Right ventricle myocardium inferior (tissue), 1 donor: ENCODE measurements at regions not wholly inside any gene's neighbourhood (a gene's known extent, or its start where the extent isn't known, plus 50 kb on each side); places are given as distances from the start of the nearest gene placed in this dataset.
"Not testable (repeated sequence)": the region's sequence is repeated elsewhere in the genome, so short reads cannot be mapped to it uniquely, and the experiment has no call there.

Experiments used
- ATAC-seq: fragments of 200-7000 bp; cut with Tn5 transposase; one replicate; pipeline ENCODE4 v1.9.1; 2020; ENCODE audit warnings: mild to moderate bottlenecking, moderate library complexity
- DNase-seq: peaks from one replicate; pipeline ENCODE4 v3.0.0; 2021; ENCODE audit errors: missing footprints
- intact Hi-C: fragments of 100-400 bp; cut with DNase I; formaldehyde crosslinking; loops from one replicate; pipeline ENCODE4 v1.11.0; 2022
- donor health status: DM: no; HTN: yes; CAD: no; lungs with severe emphysema.

GRCh38 chr4:116590648-116591047 is 494.7 kb downstream of the TRAM1L1 start:
- intact Hi-C loops, result no loop called here
- no peak for ATAC-seq

DNA sequence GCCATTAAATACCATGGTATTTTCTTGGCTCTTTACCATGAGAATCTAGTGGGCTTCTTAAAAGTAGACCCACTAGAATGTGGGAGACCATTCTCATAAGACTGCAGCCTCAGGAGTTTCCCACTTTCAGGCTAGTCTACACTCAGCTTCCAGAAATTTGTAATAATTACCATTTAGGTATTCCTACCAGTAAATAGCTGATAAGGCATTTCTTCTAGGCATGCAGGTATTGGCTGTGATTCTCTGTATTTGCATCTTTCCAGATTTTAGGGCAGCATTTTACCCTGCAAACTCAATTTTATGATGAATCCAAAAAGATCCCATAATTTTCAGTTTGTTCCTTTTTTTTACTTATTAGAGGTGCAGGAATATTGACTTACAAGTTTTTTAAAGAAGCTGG is 496.6 kb downstream of the TRAM1L1 start:
- intact Hi-C loops, result no loop called here
- DNase-seq (no peak), ATAC-seq (no peak)

More at GRCh38 chr4:116590648-116591047, 494.7 kb downstream of the TRAM1L1 start:
- DNase-seq, result no peak

DNA sequence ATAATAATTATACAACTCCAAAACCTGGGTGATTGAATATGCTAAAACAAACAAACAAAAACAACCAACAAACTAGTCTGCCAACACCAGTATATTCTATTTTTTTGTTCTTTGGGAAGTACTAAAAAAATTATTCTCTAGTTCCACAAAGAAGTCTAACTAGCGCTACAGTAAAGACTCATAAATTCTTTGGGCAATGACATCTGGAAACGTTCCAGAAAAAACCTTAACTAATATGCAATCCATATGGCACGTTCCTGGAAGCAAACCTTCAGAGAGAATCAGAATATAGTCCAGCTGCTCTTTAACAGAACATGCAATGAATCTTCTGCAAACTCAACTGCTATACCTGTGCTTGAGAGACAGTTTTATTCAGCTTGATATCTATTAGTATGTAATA is 500.1 kb downstream of the TRAM1L1 start:
- ATAC-seq (no peak), DNase-seq (no peak)
- intact Hi-C loops, result no loop called here

- intact Hi-C loops, result no loop called here
- DNase-seq (no peak), ATAC-seq (no peak)
Observed at GRCh38 chr4:116577321-116577720, 508.1 kb downstream of the TRAM1L1 start.

DNA sequence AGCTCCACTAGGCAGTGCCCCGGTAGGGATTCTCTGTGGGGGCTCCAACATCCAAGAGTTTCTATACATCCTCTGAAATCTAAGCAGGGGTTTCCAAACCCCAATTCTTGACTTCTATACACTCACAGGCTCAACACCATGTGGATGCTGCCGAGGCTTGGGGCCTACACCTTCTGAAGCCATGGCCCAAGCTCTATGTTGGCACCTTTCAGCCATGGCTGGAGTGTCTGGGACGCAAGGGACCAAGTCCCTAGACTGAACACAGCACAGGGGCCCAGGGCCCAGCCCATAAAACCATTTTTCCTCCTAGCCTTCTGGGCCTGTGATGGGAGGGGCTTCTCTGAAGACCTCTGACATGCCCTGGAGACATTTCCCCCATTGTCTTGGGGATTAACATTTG is 511.8 kb downstream of the TRAM1L1 start:
- intact Hi-C loops, result no loop called here
- no peak for ATAC-seq
- DNase-seq, result no peak

- intact Hi-C loops, result no loop called here
- ATAC-seq (no peak), DNase-seq (no peak)
Observed at GRCh38 chr4:116561768-116562167, 523.6 kb downstream of the TRAM1L1 start.

GRCh38 chr4:116551806-116552205 is 533.6 kb downstream of the TRAM1L1 start:
- ATAC-seq (no peak), DNase-seq (no peak)
- intact Hi-C loops, result no loop called here

- DNase-seq (no peak), ATAC-seq (no peak)
- intact Hi-C loops, result no loop called here
Observed at GRCh38 chr4:116547632-116548031, 537.7 kb downstream of the TRAM1L1 start.

GRCh38 chr4:116546759-116547158 is 538.6 kb downstream of the TRAM1L1 start:
- no peak for DNase-seq
- no peak for ATAC-seq
- intact Hi-C loops, result no loop called here

GRCh38 chr4:116544946-116545345 is 540.4 kb downstream of the TRAM1L1 start:
- DNase-seq, result no peak
- no peak for ATAC-seq
- intact Hi-C loops, result no loop called here

DNA sequence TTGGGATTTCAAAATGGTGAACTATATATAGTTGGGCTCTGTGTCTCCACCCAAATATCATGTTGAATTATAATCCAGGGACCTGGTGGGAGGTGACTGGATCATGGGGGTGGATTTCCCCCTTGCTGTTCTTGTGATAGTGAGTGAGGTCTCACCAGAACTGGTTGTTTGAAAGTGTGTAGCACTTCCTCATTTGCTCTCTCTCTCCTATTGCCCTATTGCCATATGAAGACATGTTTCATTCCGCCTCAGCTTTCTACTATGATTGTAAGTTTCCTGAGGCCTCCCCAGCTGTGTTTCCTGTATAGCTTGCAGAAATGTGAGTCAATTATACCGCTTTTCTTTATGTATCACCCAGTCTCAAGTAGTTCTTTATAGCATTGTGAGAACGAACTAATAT is 545.6 kb downstream of the TRAM1L1 start:
- ATAC-seq (no peak), DNase-seq (no peak)
- intact Hi-C loops, result no loop called here

- no peak for ATAC-seq
Observed at GRCh38 chr4:116537828-116538227, 547.5 kb downstream of the TRAM1L1 start.

DNA sequence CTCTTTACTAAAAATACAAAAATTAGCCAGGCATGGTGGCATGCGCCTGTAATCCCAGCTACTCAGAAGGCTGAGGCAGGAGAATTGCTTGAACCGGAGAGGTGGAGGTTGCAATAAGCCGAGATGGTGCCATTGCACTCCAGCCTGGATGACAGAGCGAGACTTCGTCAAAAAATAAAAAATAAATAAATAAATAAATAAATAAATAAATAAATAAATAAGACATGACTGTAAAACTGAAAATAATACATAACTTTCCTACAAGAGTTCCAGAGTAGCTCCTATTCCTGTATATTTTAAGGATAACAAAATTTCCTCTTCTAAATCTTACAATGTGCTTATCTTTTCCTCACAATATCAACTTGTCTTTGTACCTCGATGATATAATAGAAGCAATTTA is 549.4 kb downstream of the TRAM1L1 start:
- intact Hi-C loops, DNase-seq, ATAC-seq: not testable (repeated sequence)

More at GRCh38 chr4:116537828-116538227, 547.5 kb downstream of the TRAM1L1 start:
- DNase-seq, result no peak
- intact Hi-C loops, result no loop called here

DNA sequence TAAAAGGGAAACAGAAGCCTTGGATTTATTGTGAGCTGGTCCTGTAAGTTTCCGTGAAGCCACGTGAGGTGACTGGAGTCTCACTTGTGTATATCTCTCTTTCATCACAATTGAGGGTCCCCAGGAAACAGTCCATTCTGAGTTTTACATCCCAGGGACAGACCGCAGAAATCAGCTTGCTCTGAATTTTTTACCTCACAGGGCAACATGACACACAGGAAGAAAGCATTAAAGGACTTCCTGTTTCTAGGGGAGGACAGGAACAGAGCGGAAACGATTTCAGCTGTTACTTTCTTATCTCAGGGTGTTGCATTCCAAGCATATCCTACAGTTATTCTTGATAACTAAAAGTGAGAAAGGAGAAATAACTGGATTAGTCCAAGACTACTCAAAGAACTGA is 553.5 kb downstream of the TRAM1L1 start:
- intact Hi-C loops, result no loop called here
- DNase-seq (no peak), ATAC-seq (no peak)

DNA sequence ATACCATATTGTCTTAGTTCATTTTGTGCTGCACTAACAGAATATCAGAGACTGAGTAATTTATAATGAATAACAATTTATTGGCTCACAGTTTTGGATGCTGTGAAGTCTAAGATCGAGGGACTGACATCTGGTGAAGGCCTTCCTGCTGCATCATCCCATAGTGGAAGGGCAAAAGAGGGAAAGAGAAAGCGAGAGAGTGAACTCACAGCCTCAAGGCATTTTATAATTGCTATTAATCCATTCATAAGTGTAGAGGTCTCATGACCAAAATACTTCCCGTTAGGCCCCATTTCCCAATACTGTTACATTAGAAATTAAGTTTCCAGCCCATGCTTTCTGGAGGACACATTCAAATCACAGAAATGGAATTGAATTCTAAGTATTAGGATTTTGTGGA is 554.4 kb downstream of the TRAM1L1 start:
- no peak for DNase-seq
- ATAC-seq, result no peak
- intact Hi-C loops, result no loop called here

DNA sequence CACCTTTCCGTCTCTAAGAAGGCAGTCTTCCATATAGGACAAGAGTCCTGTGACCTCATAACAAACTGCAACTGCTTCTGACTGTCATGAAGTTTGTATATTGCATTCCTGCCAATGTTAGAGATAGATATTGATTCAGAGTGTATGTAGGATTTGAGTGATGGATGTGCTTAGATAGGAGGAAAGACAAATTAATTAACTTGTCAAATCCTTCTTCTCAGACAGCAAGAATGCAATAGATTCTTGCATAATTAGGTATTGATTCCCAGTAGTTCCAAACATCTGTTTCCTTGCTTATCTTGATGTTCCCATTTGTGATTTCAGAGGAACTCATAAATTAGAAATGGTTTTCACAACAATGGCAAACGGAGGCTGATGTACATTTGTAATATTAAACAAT is 555.3 kb downstream of the TRAM1L1 start:
- ATAC-seq (no peak), DNase-seq (no peak)
- intact Hi-C loops, result no loop called here

DNA sequence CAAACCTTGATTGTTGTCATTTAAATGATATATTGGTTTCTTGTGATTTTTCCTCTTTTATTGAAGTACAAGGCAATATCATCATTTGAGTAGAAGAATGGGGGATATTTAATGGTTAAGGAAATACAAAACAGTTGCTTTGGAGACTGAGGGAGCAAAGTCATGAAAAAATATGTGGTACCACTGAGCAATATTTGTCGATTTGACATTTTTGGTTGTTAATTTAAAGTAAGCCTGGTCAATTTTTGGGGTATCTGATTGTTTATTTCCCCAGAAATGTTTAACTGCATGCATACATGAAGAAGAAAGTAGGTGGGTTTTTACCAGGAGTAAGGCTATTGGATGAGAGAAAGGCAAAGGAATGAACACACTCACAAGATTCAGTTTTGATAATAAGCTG is 556.2 kb downstream of the TRAM1L1 start:
- DNase-seq (no peak), ATAC-seq (no peak)
- intact Hi-C loops, result no loop called here

GRCh38 chr4:116522922-116523321 is 562.5 kb downstream of the TRAM1L1 start:
- intact Hi-C loops, result no loop called here
- ATAC-seq (no peak), DNase-seq (no peak)

- DNase-seq, result no peak
- intact Hi-C loops, result no loop called here
- ATAC-seq, result no peak
Observed at GRCh38 chr4:116520886-116521285, 564.5 kb downstream of the TRAM1L1 start.

- ATAC-seq (no peak), DNase-seq (no peak)
- intact Hi-C loops, result no loop called here
Observed at GRCh38 chr4:116516711-116517110, 568.7 kb downstream of the TRAM1L1 start.

GRCh38 chr4:116515959-116516358 is 569.4 kb downstream of the TRAM1L1 start:
- ATAC-seq, result no peak
- intact Hi-C loops, result no loop called here

DNA sequence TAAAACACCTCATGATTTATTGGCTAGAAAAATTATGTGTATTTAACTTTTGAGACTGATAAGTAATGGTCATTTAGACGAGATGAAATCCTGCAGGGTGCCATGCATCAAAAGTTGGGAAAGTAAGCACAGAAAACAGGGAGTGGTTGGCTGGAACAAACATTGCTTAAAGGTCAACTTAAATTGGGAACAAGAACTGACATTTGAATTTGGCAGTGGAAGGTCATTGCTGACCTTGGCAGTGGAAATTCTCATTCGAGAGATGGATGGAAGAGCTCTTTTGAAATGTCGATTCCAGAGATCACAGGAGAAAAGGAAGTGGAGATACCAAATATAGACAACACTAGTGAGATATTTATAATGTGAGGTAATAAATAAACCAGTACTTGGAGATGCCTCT is 572.8 kb downstream of the TRAM1L1 start:
- DNase-seq (no peak), ATAC-seq (no peak)
- intact Hi-C loops, result no loop called here

More at GRCh38 chr4:116515959-116516358, 569.4 kb downstream of the TRAM1L1 start:
- DNase-seq, result no peak
